ENCODE measurements at regions not wholly inside any gene's neighbourhood (a gene's known extent, or its start where the extent isn't known, plus 50 kb on each side); places are given as distances from the start of the nearest gene placed in this dataset.

DNA sequence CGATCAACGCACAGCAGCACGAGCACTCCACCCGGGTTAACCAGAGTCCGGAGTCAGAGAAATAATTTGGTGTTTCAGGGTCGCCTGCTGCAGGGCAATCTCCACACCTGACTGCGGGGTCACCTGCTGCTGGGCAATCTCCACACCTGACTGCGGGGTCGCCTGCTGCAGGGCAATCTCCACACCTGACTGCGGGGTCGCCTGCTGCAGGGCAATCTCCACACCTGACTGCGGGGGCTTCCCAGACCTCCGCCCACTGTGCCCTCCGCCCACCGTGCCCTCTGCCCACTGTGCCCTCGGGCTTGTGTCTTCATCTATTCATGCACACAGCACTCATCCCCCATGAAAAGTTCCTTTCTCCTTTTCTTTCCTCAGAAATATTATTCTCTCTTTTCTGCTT, 500.2 kb upstream of the SALL3 start:
- TF ChIP-seq POLR2A (IDR thresholded peaks at IDR 0.05) (no peak), CTCF (IDR thresholded peaks at IDR 0.05) (no peak)
